Fibroblast of lung (primary cell): ENCODE measurements at regions not wholly inside any gene's neighbourhood (a gene's known extent, or its start where the extent isn't known, plus 50 kb on each side); places are given as distances from the start of the nearest gene placed in this dataset.

Experiments
- DNase-seq, 2 donors: peaks; one replicate each; pipeline versions ENCODE4 v3.0.0 to v3.0.0-alpha.2; 2010; ENCODE audit warnings: low read depth in 2 of 2
- H2AFZ ChIP-seq: 2 replicates; pipeline ENCODE4 v1.5.1; 2012; ENCODE audit warnings: low read length, control low read depth, inconsistent platforms
- H3K27ac ChIP-seq: 2 replicates; pipeline ENCODE4 v1.5.1; 2011; ENCODE audit warnings: low read length, control low read depth; ENCODE audit not compliant: insufficient read depth
- H3K27me3 ChIP-seq: 2 replicates; pipeline ENCODE4 v1.5.1; 2011; ENCODE audit warnings: mild to moderate bottlenecking, low read length; ENCODE audit not compliant: control insufficient read depth, insufficient read depth
- H3K36me3 ChIP-seq: 2 replicates; pipeline ENCODE4 v1.5.1; 2011; ENCODE audit warnings: low read length; ENCODE audit not compliant: control insufficient read depth, insufficient read depth
- H3K4me1 ChIP-seq: 2 replicates; pipeline ENCODE4 v1.5.1; 2011; ENCODE audit warnings: low read length; ENCODE audit not compliant: control insufficient read depth, insufficient read depth; ENCODE audit errors: extremely low read depth
- H3K4me2 ChIP-seq: 2 replicates; pipeline ENCODE4 v1.5.1; 2011; ENCODE audit warnings: low read length, control low read depth; ENCODE audit not compliant: insufficient read depth; ENCODE audit errors: extremely low read depth
- H3K4me3 ChIP-seq, 4 experiments: fragments of 200-600 bp in 1 of 4; sonication (generic) in 1 of 4; replicated peaks in 1 of 4; 2 replicates each; pipeline ENCODE4 v1.5.1; 2011 to 2016; ENCODE audit warnings: low read length in 4 of 4, low read depth in 3 of 4, mild to moderate bottlenecking in 3 of 4, control low read depth in 2 of 4, inconsistent platforms in 1 of 4, mixed read lengths in 1 of 4; ENCODE audit not compliant: insufficient read depth in 1 of 4; ENCODE audit errors: control extremely low read depth in 1 of 4
- H3K79me2 ChIP-seq: 2 replicates; pipeline ENCODE4 v1.5.1; 2012; ENCODE audit warnings: mild to moderate bottlenecking, low read length, inconsistent platforms; ENCODE audit not compliant: control insufficient read depth, insufficient read depth
- H3K9ac ChIP-seq: 2 replicates; pipeline ENCODE4 v1.5.1; 2011; ENCODE audit warnings: mild to moderate bottlenecking, low read length, control low read depth; ENCODE audit not compliant: insufficient read depth
- H3K9me3 ChIP-seq: 2 replicates; pipeline ENCODE4 v1.5.1; 2012; ENCODE audit warnings: low read depth, low read length; ENCODE audit not compliant: control insufficient read depth, insufficient read depth
- H4K20me1 ChIP-seq: 2 replicates; pipeline ENCODE4 v1.5.1; 2011; ENCODE audit warnings: low read length; ENCODE audit not compliant: control insufficient read depth, insufficient read depth; ENCODE audit errors: extremely low read depth
- CTCF ChIP-seq, 2 donors: IDR thresholded peaks in 1 of 2; conservative IDR thresholded peaks in 1 of 2; 1 replicate in 1 of 2; 2 replicates in 1 of 2; pipeline ENCODE4 v1.5.1; 2011 to 2012; ENCODE audit warnings: low read length in 2 of 2, control low read depth in 1 of 2, inconsistent platforms in 1 of 2, low read depth in 1 of 2, mild to moderate bottlenecking in 1 of 2
- EZH2 ChIP-seq: IDR thresholded peaks from 2 replicates; pipeline ENCODE4 v1.5.1; 2012; ENCODE audit warnings: low read length, control low read depth, mild to moderate bottlenecking; ENCODE audit errors: missing control alignments

- Histone ChIP-seq H3K9me3 (no peaks in the 10 kb centered on the region), H3K27me3 (no peaks in the 10 kb centered on the region), H3K79me2 (no peaks in the 10 kb centered on the region), H4K20me1 (no peaks in the 10 kb centered on the region), H3K27ac (no peak overlapping the region), H3K36me3 (no peaks in the 10 kb centered on the region), H3K9ac (no peak overlapping the region), H3K4me1 (no peaks in the 10 kb centered on the region), H2AFZ (no peak overlapping the region), H3K4me2 (no peak overlapping the region), H3K4me3 (no peak overlapping the region)
- DNase-seq = no peak
- no peak for TF ChIP-seq EZH2
- no peak for TF ChIP-seq CTCF (conservative IDR thresholded peaks at IDR 0.05 in 1 of 2, IDR thresholded peaks at IDR 0.05 in 1 of 2; ENCODE audit: low read depth in 1 of 2, low read length in 2 of 2)
Observed at GRCh38 chr5:20245432-20245974, 257.5 kb upstream of the CDH18 start.

- H3K9ac ChIP-seq = no peak overlapping the region
- DNase-seq = no peak
- H3K79me2 ChIP-seq = no peaks in the 10 kb centered on the region
Observed at GRCh38 chr5:20241351-20241750, 253.4 kb upstream of the CDH18 start.

GRCh38 chr5:20231040-20231439 is 243.0 kb upstream of the CDH18 start:
- H3K36me3 ChIP-seq = no peaks in the 10 kb centered on the region
- peak in 1 of 2 donors; percentile 28 for DNase-seq
- no peaks in the 10 kb centered on the region for H3K9me3 ChIP-seq

More at GRCh38 chr5:20241351-20241750, 253.4 kb upstream of the CDH18 start:
- Histone ChIP-seq H3K4me2 (no peak overlapping the region), H3K27ac (no peak overlapping the region), H3K27me3 (no peaks in the 10 kb centered on the region), H3K36me3 (no peaks in the 10 kb centered on the region), H2AFZ (no peak overlapping the region), H3K9me3 (no peaks in the 10 kb centered on the region), H4K20me1 (no peaks in the 10 kb centered on the region), H3K4me3 (no peak overlapping the region), H3K4me1 (no peaks in the 10 kb centered on the region)
- no peak for TF ChIP-seq EZH2
- no peak for TF ChIP-seq CTCF (conservative IDR thresholded peaks at IDR 0.05 in 1 of 2, IDR thresholded peaks at IDR 0.05 in 1 of 2; ENCODE audit: low read depth in 1 of 2, low read length in 2 of 2)

More at GRCh38 chr5:20231040-20231439, 243.0 kb upstream of the CDH18 start:
- Histone ChIP-seq H2AFZ (no peak overlapping the region), H3K79me2 (no peaks in the 10 kb centered on the region), H3K9ac (no peak overlapping the region), H3K4me2 (no peak overlapping the region), H3K4me3 (no peak overlapping the region), H4K20me1 (no peaks in the 10 kb centered on the region), H3K27ac (no peak overlapping the region), H3K27me3 (no peaks in the 10 kb centered on the region), H3K4me1 (no peaks in the 10 kb centered on the region)
- TF ChIP-seq EZH2 (no peak), CTCF (conservative IDR thresholded peaks at IDR 0.05 in 1 of 2, IDR thresholded peaks at IDR 0.05 in 1 of 2; ENCODE audit: low read depth in 1 of 2, low read length in 2 of 2) (peak in 1 of 2 donors; percentile 17)
